GM18498 (cell line): ENCODE measurements at regions not wholly inside any gene's neighbourhood (a gene's known extent, or its start where the extent isn't known, plus 50 kb on each side); places are given as distances from the start of the nearest gene placed in this dataset.

ENCODE experiments used
- ATAC-seq: cut with Tn5 transposase; IDR thresholded peaks from one replicate; pipeline ENCODE4 v1.9.1; 2021; ENCODE audit warnings: mild to moderate bottlenecking, moderate library complexity; ENCODE audit not compliant: unreplicated experiment

DNA sequence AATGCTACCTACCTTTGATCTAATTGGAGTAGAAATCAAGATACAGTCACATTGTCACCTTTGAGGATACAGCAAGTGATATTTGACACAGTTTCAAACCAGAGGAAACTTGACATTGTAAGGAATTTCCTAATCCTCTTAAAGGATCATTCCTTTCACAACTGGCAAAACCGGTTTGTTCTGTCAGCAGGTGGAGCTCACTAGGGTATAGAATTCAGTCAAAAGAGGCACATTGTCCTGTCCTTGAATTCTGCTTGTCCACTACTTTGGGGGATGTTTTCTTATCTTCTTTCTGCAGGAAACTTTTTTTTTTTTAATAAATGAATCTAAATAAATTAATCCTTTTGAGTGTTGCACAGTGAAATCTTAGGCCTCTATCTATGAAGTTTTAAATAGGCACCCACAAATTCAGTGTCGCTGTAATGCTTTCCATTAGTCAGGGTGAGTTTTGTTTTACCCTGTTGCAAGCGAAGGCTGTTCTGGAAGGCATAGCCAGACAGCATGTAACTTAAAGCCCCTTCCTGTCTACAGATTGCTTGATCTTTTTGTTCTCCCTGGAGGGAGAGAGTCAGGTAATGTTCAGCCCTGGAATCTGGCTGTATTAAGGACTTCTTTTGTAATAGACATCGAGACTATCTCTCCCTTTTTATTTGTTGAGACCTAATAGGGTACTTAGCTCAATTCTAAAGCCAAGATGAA lies 285.0 kb upstream of the RGS6 start:
- no peak for ATAC-seq

DNA sequence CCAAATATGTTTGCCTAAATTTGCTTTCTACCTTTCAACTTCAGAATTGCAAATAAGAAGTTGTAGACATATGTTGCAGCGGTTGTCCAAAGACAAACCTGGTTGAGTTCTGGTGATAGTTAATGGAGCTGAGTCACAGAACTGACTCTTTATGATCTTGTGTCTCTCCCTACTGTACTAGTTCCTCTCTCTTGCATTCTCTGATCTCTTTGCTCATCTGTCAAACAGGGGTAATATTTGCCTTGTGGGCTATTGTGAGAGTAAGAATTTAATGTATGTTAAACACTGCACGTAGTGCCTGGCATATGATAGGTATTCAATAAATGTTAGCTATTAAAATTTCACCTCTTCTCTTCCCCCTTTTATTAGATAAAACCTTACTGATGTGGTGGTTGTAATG lies 283.5 kb upstream of the RGS6 start:
- no peak for ATAC-seq

DNA sequence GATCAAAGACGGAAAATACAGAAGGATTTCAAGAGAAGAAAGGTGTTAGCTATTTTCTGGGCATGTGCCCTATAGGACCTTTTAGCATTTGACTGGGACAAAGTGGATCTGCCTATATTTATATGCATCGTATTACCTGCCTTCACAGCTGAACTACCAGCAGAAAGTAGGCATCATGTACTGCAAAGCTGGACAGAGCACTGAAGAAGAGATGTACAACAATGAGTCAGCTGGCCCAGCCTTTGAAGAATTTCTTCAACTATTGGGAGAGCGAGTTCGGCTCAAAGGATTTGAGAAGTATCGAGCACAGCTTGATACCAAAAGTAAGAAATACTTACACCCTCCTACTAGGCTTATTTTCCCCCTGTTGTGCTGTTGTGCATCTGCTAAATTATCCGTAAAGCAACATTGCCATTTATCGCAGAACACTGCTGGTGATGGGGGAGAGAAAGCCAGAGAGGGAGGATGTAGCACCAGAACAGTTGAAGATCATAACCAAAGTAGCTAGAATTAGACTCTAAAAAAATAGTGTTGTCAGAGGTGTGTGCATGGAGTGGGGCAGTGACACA lies 282.0 kb upstream of the RGS6 start:
- no peak for ATAC-seq

DNA sequence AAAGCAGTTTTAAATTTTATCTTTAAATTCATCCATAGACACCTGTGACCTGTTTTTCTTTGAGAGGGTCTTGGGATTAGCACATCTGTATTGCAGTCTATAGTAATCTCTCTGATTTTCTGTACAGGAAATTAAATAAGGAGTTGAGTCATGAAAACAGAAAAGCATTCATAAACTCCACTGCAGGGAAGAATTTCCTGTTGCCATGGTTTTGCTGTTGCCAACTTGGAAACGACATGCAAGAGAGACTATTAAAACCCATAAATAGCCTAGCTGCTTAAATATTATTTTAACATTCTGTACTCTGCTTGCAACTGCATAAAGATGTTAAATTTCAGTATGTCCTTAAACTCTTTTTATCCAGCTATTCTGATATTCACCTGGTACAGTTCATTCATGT lies 281.0 kb upstream of the RGS6 start:
- no peak for ATAC-seq

DNA sequence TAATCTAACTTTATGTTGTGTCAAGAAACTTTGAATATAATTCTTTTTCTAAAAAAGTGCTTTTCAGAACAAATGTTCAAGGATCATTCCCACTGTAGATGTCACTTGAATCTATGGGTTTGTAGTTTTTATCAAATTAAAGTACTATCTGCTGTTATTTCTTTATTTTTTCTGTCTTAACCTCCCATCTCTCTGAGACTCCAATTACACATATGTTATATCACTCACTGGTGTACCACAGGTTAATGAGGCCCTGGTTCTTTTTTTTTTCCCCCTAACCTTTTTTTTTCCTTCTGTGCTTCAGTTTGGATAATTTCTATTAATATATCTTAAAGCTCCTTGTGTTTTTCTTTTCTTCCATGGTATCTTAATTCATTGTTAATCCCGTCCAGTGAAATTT lies 279.9 kb upstream of the RGS6 start:
- ATAC-seq: no peak

DNA sequence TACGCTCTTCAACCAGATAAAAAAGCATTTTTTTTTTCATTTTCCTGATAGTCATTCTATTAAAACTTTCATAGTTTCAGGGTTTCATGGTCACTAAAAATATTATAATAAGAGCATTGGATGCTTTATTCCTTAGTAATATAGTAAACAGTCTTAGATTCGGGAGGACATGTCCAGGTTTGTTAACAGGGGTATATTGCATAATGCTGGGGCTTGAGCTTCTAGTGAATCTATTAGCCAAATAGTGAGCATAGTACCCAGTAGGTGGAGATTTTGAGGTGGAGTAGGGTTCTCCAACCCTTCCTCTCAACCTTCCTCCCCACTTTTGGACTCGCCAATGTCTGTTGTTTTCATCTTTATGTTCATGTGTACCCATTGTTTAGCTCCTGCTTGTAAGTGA lies 277.4 kb upstream of the RGS6 start:
- no peak for ATAC-seq

DNA sequence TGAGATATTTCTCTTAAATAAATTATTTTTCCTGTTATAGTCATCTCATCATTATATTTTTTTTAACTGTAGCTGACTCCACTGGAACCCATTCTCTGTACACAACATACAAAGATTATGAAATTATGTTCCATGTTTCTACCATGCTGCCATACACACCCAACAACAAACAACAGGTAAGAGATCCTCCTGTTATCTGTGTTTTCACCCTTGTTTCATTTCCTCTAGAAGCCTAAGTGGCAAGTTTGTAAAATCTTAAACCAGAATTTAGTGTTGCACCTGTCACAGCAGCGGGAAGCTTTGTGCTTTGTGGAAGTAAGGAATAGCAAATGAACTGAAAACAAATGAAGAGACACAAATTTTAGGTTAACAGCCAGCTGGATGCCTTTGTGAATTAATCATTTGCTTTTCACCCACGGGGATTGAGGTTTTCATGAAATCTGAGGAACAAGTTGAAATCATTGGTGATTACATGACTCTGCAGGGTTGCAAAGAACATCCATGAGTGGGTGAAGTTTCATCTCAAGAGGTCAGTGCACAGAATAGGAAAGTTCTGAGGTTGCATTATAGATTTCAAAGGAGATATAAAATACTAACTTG lies 273.9 kb upstream of the RGS6 start:
- ATAC-seq: no peak

DNA sequence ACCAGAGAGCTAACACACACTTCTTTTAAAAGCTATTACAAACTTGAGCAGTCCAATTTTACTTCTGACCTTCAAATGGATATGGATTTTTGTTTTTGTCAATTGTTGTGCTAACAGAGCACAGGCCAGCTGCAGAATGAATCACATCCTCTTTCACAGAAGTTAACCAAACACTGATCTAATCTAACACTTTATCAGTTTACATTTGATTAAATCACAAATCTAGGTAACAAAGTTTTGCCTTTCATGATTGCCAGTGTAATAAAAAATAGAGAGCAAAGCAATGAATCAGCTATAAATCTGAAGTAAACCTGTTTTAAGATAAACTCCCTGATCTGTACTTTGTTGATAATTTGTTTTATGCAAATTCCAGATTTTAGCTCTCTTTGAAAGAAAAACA lies 273.1 kb upstream of the RGS6 start:
- no peak for ATAC-seq

DNA sequence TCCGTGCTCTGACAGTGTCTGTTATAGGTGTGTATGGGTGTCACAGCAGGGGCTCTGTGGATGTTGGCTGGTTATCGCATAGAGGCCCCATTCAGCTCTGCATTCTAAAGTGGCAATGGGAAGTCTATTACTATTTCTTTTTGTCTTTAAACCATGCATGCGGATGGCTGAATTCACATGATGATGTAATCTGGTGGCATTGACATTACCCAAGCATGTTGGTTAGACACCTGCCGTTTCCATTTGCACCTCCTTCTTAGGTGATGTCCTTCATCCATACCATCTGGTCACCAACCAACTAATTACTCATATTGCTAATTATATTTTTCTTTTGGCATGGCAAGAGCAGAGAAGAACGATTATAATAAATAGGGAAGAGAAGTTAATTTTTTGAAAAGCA lies 270.8 kb upstream of the RGS6 start:
- no peak for ATAC-seq

DNA sequence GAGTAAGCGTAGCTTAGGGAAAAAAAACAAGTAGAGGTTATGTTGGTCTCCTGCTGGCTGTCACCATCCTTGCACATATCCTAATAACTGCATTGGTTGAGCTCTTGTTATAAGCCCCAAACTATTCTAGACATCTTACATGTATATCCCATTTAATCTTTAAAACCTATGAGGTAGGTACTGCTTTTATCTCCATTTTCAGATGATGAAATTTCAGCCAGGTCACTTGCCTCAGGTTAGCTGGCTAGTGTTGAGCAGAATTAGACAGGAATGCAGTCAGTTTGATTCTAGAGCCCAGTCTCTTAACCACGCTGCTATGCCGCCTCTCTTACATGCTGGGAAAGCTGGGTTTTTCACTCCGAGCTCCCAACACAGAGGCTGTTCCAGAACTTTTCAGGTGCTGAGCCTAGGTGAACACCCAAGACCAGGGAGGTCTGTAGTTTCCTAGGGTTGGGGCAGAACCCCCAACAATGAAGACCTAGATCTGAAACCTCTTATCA lies 269.9 kb upstream of the RGS6 start:
- ATAC-seq: no peak

DNA sequence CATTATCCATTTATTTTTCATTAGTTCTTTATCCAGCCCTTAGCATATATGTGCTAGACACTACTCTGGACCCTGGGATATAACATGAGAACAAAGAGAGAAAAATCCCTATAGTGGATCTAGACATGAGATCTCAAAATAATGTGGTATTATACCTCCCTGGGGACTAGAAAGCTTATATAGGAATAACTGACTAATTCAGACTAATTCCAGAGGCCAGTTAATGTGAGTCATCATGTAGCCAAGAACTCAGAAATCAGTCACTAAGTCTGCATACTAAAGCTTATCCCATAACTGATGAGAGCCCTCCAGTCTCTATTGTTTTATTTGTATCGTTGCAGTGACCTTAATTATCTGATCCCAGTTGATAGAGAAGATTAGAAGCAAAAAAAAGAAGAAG lies 267.1 kb upstream of the RGS6 start:
- no peak for ATAC-seq

DNA sequence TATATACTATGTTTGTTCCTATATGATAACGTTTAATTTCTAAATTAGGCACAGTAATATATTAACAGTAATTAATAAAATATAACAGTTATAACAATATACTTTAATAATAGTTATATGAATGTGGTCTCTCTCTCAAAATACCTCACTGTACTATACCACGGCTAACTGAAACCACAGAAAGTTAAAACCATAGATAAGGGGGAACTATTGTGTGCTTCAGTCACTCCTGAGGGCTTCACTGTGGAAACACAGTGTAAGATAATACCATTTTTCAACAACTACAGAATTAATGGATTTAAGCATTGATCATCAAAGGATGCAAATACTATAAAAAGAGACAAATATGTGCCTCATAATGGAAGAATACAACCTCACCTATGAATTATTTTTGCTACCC lies 266.4 kb upstream of the RGS6 start:
- ATAC-seq: no peak

DNA sequence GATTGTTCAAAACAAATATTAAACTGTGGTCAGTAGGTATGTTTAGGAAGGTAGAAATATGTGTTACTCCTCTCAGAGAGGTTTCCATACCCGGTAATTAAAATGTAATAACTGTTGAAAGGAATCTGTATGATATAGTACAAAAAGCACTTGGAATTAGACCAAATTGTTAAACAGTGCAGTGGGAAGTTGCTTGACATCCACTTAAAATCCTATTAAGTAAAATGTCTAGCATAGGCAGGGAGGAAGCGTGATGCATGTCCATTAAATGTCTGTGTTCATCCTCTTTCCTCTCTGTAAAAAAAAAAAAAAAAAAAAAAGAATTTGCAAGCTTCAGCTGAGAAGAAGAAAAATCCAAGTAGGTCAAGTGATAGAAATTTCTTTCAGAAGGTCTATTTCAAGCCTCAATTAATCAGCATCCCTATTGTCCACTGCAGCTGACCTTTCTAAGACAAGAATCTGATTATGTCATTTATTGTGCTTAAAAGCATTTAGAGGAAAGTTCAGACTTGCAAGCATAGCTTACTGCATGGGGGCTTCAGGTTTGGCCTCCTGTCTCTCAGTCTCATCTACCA lies 265.6 kb upstream of the RGS6 start:
- no peak for ATAC-seq

DNA sequence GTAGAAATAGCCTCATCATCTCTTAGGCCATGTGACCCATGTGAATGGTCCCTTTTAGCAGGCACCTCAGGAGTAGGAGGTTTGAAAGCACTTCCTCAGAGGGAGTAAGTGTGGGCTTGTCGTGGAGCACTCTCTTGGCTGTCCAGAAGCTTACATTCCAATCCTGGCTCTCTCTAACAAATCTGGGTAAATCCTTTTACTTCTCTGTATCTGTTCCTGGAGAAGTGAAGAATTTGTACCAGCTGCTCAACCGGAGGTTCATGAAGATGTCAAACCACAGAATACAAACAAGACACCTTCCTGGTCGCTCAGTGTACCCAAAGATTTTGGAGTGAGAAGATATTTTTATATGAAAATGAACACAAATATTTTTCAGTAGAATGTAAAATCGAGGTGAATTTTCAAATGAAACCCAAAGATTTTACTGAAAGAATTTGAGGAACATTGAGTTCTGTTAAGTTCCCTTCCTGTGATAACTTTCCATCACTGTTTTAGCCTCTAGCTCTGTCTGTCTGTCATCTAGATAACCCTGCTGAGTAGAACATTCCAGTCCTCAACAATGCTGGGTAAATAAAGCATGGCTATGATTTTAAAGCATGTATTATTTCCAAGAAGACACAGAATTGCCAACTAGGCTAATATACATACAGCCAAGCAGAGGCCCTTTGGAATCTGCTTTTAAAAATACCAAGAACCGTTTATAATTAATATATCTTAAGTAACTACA lies 263.9 kb upstream of the RGS6 start:
- no peak for ATAC-seq

DNA sequence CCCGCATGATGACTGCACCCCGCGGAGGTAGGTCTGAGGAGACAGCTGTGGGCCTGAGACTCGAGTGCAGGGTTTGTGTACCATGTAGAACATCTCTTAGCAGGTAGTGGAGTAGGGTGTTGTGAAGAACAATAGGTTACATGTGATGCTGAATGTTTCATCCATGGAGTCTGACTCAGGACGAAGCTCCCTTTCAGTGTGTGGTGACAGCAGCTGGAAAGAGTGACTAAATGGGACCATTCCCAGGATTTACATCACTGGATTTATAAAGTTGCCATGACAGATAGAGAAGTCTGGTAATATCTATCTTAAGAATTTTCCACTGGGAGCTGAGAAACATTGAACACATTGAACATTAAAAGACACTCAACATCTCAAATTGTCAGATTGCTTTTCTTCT lies 259.6 kb upstream of the RGS6 start:
- no peak for ATAC-seq

DNA sequence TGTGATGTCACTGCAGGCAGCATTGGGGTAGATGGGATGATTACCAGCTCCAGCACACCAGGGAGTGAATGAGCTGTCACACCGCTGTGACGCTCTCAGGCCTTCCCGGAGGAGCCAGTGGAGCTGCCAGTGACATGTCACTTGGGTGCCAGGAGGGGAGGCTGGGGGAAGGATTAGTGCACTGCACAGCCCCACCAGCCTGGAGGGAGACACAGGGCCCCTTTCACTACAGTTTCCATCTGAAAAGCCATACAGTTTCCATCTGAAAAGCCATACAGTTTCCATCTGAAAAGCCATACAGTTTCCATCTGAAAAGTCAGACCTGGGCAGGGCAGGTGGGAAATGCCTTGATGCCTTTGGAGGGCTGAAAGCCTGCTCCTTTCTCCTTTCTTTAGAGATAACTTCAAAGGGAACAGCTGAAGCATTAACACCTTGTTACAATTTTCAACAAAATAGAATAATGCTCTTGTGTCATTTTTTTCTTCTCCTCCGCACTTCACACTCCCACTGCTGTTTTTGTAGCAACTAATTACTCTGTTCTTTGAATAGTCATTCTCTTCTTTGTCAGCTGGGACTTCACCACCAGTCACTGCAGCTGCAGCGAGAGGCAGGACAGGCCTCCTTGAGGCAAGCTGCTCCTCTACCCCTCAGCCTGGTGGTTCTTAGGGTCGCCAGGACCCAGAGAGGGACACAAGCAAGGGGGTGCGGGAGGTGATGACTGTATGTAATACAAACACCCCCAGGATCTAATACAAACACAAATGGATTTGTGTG lies 256.9 kb upstream of the RGS6 start:
- no peak for ATAC-seq

DNA sequence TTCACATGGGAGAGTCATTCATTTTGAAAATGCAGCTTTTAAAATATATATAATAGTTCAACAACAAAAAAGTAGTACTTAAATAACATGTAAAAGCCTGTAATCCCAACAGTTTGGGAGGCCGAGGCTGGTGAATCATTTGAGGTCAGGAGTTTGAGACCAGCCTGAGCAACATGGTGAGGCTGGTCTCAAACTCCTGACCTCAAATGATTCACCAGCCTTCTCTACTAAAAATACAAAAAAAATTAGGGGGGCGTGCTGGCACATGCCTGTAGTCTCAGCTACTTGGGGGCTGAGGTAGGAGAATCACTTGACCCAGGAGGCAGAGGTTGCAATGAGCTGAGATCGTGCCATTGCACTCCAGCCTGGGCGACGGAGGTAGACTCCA lies 256.3 kb upstream of the RGS6 start:
- ATAC-seq: no peak

DNA sequence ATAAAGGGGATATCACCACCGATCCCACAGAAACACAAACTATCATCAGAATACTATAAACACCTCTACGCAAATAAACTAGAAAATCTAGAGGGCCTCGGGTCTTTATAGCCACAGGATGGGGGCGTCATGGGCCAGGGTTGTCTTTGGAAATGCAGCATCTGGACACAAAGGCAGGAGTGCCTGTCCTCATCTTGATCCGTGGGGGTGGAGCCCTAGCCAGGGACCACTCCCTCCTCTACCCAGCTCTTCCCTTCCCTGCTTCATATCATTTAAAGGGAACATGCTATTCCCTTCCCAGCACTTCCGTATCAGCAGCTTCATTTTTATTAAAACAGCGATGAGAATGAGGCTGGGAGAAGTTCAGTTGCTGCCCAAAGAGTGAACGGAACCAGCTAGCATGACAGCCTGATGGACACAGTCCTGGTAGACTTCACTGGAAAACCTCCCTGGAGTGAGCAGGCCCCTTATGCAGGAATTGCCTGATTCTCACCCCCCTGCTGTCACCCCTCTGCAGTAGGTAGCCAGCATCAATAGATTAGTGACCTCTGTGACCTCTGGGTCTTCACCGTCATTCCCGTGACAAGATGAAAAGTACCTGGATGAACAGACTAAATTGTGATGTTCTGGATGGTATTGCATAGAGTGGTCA lies 251.4 kb upstream of the RGS6 start:
- ATAC-seq: no peak

DNA sequence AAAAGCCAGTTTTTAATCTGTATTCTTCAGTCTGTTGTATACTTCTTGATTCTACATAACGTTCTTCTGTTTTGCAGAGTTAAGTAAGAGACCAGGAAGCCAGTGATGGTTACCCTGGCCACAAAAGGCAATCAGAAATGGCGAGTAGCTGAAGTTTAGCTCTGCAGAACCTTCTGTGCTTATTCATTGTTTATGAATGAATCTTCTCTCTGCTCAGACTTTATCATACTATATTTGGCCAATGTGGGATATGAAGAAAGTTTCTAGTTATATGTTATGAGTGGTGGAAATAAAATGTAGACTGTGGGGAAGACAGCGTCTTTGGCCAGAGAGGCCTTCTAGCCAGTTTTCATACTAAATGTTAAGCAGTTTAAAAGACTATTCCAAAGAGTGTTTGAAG lies 249.9 kb upstream of the RGS6 start:
- ATAC-seq: no peak

DNA sequence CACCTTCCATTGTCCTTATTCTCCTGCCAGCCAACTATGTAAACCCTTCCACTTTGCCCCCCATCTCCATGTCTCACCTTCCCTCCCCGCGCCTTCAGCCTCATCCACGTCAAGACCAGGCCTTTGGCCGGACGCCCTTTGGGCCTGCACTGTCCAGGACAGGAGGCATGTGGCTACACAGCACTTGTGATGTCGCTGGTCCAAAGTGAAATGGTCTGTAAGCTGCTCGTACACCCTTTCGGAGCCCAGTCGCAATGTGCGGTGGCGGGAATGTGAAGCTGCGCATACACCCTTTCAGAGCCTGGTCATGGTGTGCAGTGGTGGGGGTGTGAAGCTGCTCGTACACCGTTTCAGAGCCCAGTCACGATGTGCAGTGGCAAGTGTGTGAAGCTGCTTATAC lies 247.9 kb upstream of the RGS6 start:
- no peak for ATAC-seq
